GM13977 (cell line): ENCODE measurements at regions not wholly inside any gene's neighbourhood (a gene's known extent, or its start where the extent isn't known, plus 50 kb on each side); places are given as distances from the start of the nearest gene placed in this dataset.

ENCODE experiments used
- DNase-seq: peaks from one replicate; pipeline ENCODE4 v3.0.0; 2012; ENCODE audit warnings: low spot score
- CTCF ChIP-seq: IDR thresholded peaks from 2 replicates; pipeline ENCODE4 v1.5.1; 2012; ENCODE audit warnings: mild to moderate bottlenecking, control low read depth; ENCODE audit not compliant: insufficient read depth; ENCODE audit errors: extremely low read depth, missing control alignments
- in situ Hi-C: fragments of 300-500 bp; cut with MboI; formaldehyde crosslinking; loops from one replicate; pipeline ENCODE4 v1.12.0; 2022; ENCODE audit warnings: low sequenced_read_pairs, low pct_unique_long_range_greater_than_20kb, mixed read lengths, inconsistent platforms; ENCODE audit not compliant: unreplicated experiment

GRCh38 chr9:75599126-75599525 is 291.3 kb upstream of the PCSK5 start:
- in situ Hi-C loops = no loop called here
- no peak for TF ChIP-seq CTCF
- no peak for DNase-seq

- DNase-seq = no peak
- no peak for TF ChIP-seq CTCF
- in situ Hi-C loops = no loop called here
Measured at GRCh38 chr9:75601280-75601679, 289.2 kb upstream of the PCSK5 start.

GRCh38 chr9:75602060-75602459 is 288.4 kb upstream of the PCSK5 start:
- TF ChIP-seq CTCF = no peak
- in situ Hi-C loops = no loop called here
- no peak for DNase-seq

GRCh38 chr9:75604661-75605060 is 285.8 kb upstream of the PCSK5 start:
- no peak for DNase-seq
- in situ Hi-C loops = no loop called here
- TF ChIP-seq CTCF = no peak

- DNase-seq = no peak
- in situ Hi-C loops = no loop called here
- TF ChIP-seq CTCF = no peak
Measured at GRCh38 chr9:75607521-75607920, 283.0 kb upstream of the PCSK5 start.

GRCh38 chr9:75609401-75609800 is 281.1 kb upstream of the PCSK5 start:
- TF ChIP-seq CTCF = no peak
- in situ Hi-C loops = no loop called here
- no peak for DNase-seq

- TF ChIP-seq CTCF = no peak
- in situ Hi-C loops = no loop called here
- DNase-seq = no peak
Measured at GRCh38 chr9:75610246-75610645, 280.2 kb upstream of the PCSK5 start.
